HG03097 (cell line): ENCODE measurements at regions not wholly inside any gene's neighbourhood (a gene's known extent, or its start where the extent isn't known, plus 50 kb on each side); places are given as distances from the start of the nearest gene placed in this dataset.

ENCODE experiments used
- ATAC-seq: cut with Tn5 transposase; IDR thresholded peaks from one replicate; pipeline ENCODE4 v1.9.1; 2021; ENCODE audit not compliant: unreplicated experiment, low FRiP score

GRCh38 chr16:86823125-86823524 lies 244.8 kb downstream of the FOXL1 start:
- ATAC-seq: no peak

GRCh38 chr16:86823888-86824671 lies 245.7 kb downstream of the FOXL1 start:
- no peak for ATAC-seq

- no peak for ATAC-seq
These were observed 246.5 kb downstream of the FOXL1 start for GRCh38 chr16:86824751-86825296.

- no peak for ATAC-seq
These were observed 247.3 kb downstream of the FOXL1 start for GRCh38 chr16:86825631-86826030.

GRCh38 chr16:86826941-86827340 lies 248.6 kb downstream of the FOXL1 start:
- ATAC-seq: no peak

GRCh38 chr16:86827521-86827920 lies 249.2 kb downstream of the FOXL1 start:
- no peak for ATAC-seq

GRCh38 chr16:86828202-86828601 lies 249.9 kb downstream of the FOXL1 start:
- no peak for ATAC-seq

GRCh38 chr16:86828653-86829052 lies 250.3 kb downstream of the FOXL1 start:
- no peak for ATAC-seq

GRCh38 chr16:86831366-86831765 lies 253.0 kb downstream of the FOXL1 start:
- no peak for ATAC-seq

- ATAC-seq: no peak
These were observed 254.8 kb downstream of the FOXL1 start for GRCh38 chr16:86833136-86833535.

GRCh38 chr16:86834451-86835035 lies 256.2 kb downstream of the FOXL1 start:
- ATAC-seq: no peak

- no peak for ATAC-seq
These were observed 257.6 kb downstream of the FOXL1 start for GRCh38 chr16:86835982-86836381.

GRCh38 chr16:86836503-86837129 lies 258.3 kb downstream of the FOXL1 start:
- no peak for ATAC-seq

GRCh38 chr16:86843812-86844211 lies 265.5 kb downstream of the FOXL1 start:
- no peak for ATAC-seq

GRCh38 chr16:86844695-86845094 lies 266.3 kb downstream of the FOXL1 start:
- ATAC-seq: no peak

GRCh38 chr16:86846136-86846535 lies 267.8 kb downstream of the FOXL1 start:
- ATAC-seq: no peak

- no peak for ATAC-seq
These were observed 270.5 kb downstream of the FOXL1 start for GRCh38 chr16:86848821-86849220.

GRCh38 chr16:86850670-86851069 lies 272.3 kb downstream of the FOXL1 start:
- no peak for ATAC-seq

- no peak for ATAC-seq
These were observed 273.8 kb downstream of the FOXL1 start for GRCh38 chr16:86852135-86852534.

GRCh38 chr16:86854058-86854621 lies 275.8 kb downstream of the FOXL1 start:
- ATAC-seq: no peak

GRCh38 chr16:86854626-86855294 lies 276.4 kb downstream of the FOXL1 start:
- ATAC-seq: no peak
